IMR-90 (cell line): ENCODE measurements at regions not wholly inside any gene's neighbourhood (a gene's known extent, or its start where the extent isn't known, plus 50 kb on each side); places are given as distances from the start of the nearest gene placed in this dataset.

Experiments
- ATAC-seq: fragments of 200-7000 bp; cut with Tn5 transposase; 2 replicates; pipeline ENCODE4 v1.9.1; 2020; ENCODE audit warnings: low read depth, mild to moderate bottlenecking, moderate library complexity
- BruUV-seq: library from RNA; stranded (reverse); fragments of 400-500 nt; replicated peaks from 2 replicates; lab custom pipeline; 2021; lab: Mats Ljungman, UMichigan
- CTCF ChIA-PET: fragments of 300-600 bp; formaldehyde crosslinking; extraction: SDS; loops from one replicate; lab custom pipeline; 2021; ENCODE audit warnings: antibody characterized with exemption; lab: Yijun Ruan, JAX
- POLR2A ChIA-PET: fragments of 300-600 bp; sonication (Branson Sonifier 250); formaldehyde crosslinking; loops from one replicate; lab custom pipeline; 2022; ENCODE audit warnings: antibody characterized with exemption; ENCODE audit not compliant: unreplicated experiment; lab: Charles Lee
- DNase-seq: peaks from one replicate; pipeline ENCODE4 v3.0.0; 2013
- H2AFZ ChIP-seq: replicated peaks from 2 replicates; pipeline ENCODE3; 2013; ENCODE audit warnings: low read length, mild to moderate bottlenecking; ENCODE audit not compliant: poor library complexity
- H2AK5ac ChIP-seq: 2 replicates; pipeline ENCODE4 v1.6.1; 2013; ENCODE audit warnings: low read depth, low read length, inconsistent platforms
- H2AK9ac ChIP-seq: replicated peaks from 2 replicates; pipeline ENCODE3; 2013; ENCODE audit warnings: mild to moderate bottlenecking, low read depth, low read length, moderate library complexity; ENCODE audit not compliant: poor library complexity
- H2BK120ac ChIP-seq: 2 replicates; pipeline ENCODE4 v1.6.1; 2013; ENCODE audit warnings: low read depth, low read length, inconsistent platforms
- H2BK15ac ChIP-seq: 3 replicates; pipeline ENCODE4 v1.6.1; 2013; ENCODE audit warnings: low read depth, low read length, inconsistent platforms
- H2BK20ac ChIP-seq: 2 replicates; pipeline ENCODE4 v1.6.1; 2013; ENCODE audit warnings: low read depth, mild to moderate bottlenecking, inconsistent platforms, low read length, moderate library complexity
- H2BK5ac ChIP-seq: 2 replicates; pipeline ENCODE4 v1.6.1; 2013; ENCODE audit warnings: mild to moderate bottlenecking, low read depth, low read length, inconsistent platforms; ENCODE audit not compliant: poor library complexity, severe bottlenecking
- H3K14ac ChIP-seq: replicated peaks from 2 replicates; pipeline ENCODE4 v1.6.1; 2013; ENCODE audit warnings: low read depth, low read length, inconsistent platforms
- H3K18ac ChIP-seq: 2 replicates; pipeline ENCODE4 v1.6.1; 2013; ENCODE audit warnings: low read depth, low read length, control low read depth
- H3K23ac ChIP-seq: 2 replicates; pipeline ENCODE4 v1.6.1; 2013; ENCODE audit warnings: low read depth, low read length, inconsistent platforms
- H3K27ac ChIP-seq: 2 replicates; pipeline ENCODE4 v1.5.1; 2013; ENCODE audit warnings: mild to moderate bottlenecking, control low read depth, low read length; ENCODE audit not compliant: insufficient read depth
- H3K27me3 ChIP-seq: 2 replicates; pipeline ENCODE4 v1.6.1; 2013; ENCODE audit warnings: low read length; ENCODE audit not compliant: control insufficient read depth, insufficient read depth
- H3K36me3 ChIP-seq: 2 replicates; pipeline ENCODE4 v1.6.1; 2013; ENCODE audit warnings: low read length, mixed read lengths; ENCODE audit not compliant: control insufficient read depth, insufficient read depth
- H3K4ac ChIP-seq: 2 replicates; pipeline ENCODE4 v1.6.1; 2013; ENCODE audit warnings: low read depth, low read length, inconsistent platforms
- H3K4me1 ChIP-seq: 2 replicates; pipeline ENCODE4 v1.6.1; 2013; ENCODE audit warnings: low read length, mixed read lengths; ENCODE audit not compliant: control insufficient read depth, insufficient read depth
- H3K4me2 ChIP-seq: 2 replicates; pipeline ENCODE4 v1.6.1; 2013; ENCODE audit warnings: low read depth, mild to moderate bottlenecking, control low read depth, low read length, moderate library complexity
- H3K4me3 ChIP-seq: 2 replicates; pipeline ENCODE4 v1.5.1; 2013; ENCODE audit warnings: low read depth, mild to moderate bottlenecking, control low read depth, low read length, moderate library complexity; ENCODE audit not compliant: insufficient read depth
- H3K56ac ChIP-seq: 2 replicates; pipeline ENCODE4 v1.6.1; 2013; ENCODE audit warnings: low read length, inconsistent platforms; ENCODE audit not compliant: insufficient read depth; ENCODE audit errors: extremely low read depth
- H3K79me1 ChIP-seq, 2 experiments: 2 replicates each; pipeline ENCODE4 v1.6.1; 2013; ENCODE audit warnings: low read length in 2 of 2, inconsistent platforms in 1 of 2, low read depth in 1 of 2
- H3K9ac ChIP-seq: 2 replicates; pipeline ENCODE4 v1.6.1; 2013; ENCODE audit warnings: low read depth, low read length, control low read depth
- H3K9me1 ChIP-seq: 2 replicates; pipeline ENCODE4 v1.6.1; 2013; ENCODE audit warnings: low read length, inconsistent platforms; ENCODE audit not compliant: insufficient read depth
- H3K9me3 ChIP-seq: 2 replicates; pipeline ENCODE4 v1.6.1; 2013; ENCODE audit warnings: low read length; ENCODE audit not compliant: control insufficient read depth, insufficient read depth
- H4K20me1 ChIP-seq: 2 replicates; pipeline ENCODE4 v1.6.1; 2013; ENCODE audit warnings: low read length, inconsistent platforms; ENCODE audit not compliant: insufficient read depth
- H4K5ac ChIP-seq: 2 replicates; pipeline ENCODE4 v1.6.1; 2013; ENCODE audit warnings: mild to moderate bottlenecking, low read depth, low read length, control low read depth
- H4K8ac ChIP-seq, 2 experiments: 2 replicates each; pipeline ENCODE4 v1.6.1; 2013; ENCODE audit warnings: low read depth in 2 of 2, low read length in 2 of 2, control low read depth in 1 of 2, inconsistent platforms in 1 of 2
- H4K91ac ChIP-seq: 2 replicates; pipeline ENCODE4 v1.6.1; 2013; ENCODE audit warnings: low read depth, low read length, inconsistent platforms; ENCODE audit not compliant: insufficient read depth
- BHLHE40 ChIP-seq: fragments of 150-350 bp; IDR thresholded peaks from 2 replicates; pipeline ENCODE4 v1.6.1; 2016; ENCODE audit warnings: mild to moderate bottlenecking, low read depth, low read length
- CEBPB ChIP-seq: IDR thresholded peaks from 2 replicates; pipeline ENCODE4 v1.6.1; 2012; ENCODE audit warnings: low read depth, low read length, improper control_type of control experiment
- CHD1 ChIP-seq: IDR thresholded peaks from 2 replicates; pipeline ENCODE4 v1.6.1; 2012; ENCODE audit warnings: low read depth, low read length, improper control_type of control experiment
- FOS ChIP-seq: fragments of 150-350 bp; IDR thresholded peaks from 2 replicates; pipeline ENCODE4 v1.6.1; 2016; ENCODE audit warnings: low read depth, low read length
- MAFK ChIP-seq: IDR thresholded peaks from 2 replicates; pipeline ENCODE4 v1.6.1; 2012; ENCODE audit warnings: low read depth, low read length, improper control_type of control experiment
- MAZ ChIP-seq: IDR thresholded peaks from 2 replicates; pipeline ENCODE4 v1.6.1; 2012; ENCODE audit warnings: low read depth, mild to moderate bottlenecking, low read length, improper control_type of control experiment, moderate library complexity, borderline replicate concordance
- MXI1 ChIP-seq: IDR thresholded peaks from 2 replicates; pipeline ENCODE4 v1.6.1; 2012; ENCODE audit warnings: low read depth, mild to moderate bottlenecking, low read length, moderate library complexity, borderline replicate concordance
- NFE2L2 ChIP-seq: fragments of 150-350 bp; IDR thresholded peaks from 2 replicates; pipeline ENCODE4 v1.6.1; 2016; ENCODE audit warnings: low read depth, mild to moderate bottlenecking, low read length
- POLR2A ChIP-seq: IDR thresholded peaks from 2 replicates; pipeline ENCODE4 v1.6.1; 2012; ENCODE audit warnings: mild to moderate bottlenecking, low read depth, low read length
- RAD21 ChIP-seq: IDR thresholded peaks from 2 replicates; pipeline ENCODE4 v1.6.1; 2012; ENCODE audit warnings: low read length, improper control_type of control experiment
- RCOR1 ChIP-seq: IDR thresholded peaks from 2 replicates; pipeline ENCODE4 v1.6.1; 2012; ENCODE audit warnings: mild to moderate bottlenecking, low read length, improper control_type of control experiment; ENCODE audit not compliant: insufficient replicate concordance
- RFX5 ChIP-seq: IDR thresholded peaks from 2 replicates; pipeline ENCODE4 v1.8.0; 2012; ENCODE audit warnings: low read depth, mild to moderate bottlenecking, low read length, moderate library complexity
- SMC3 ChIP-seq: fragments of 150-350 bp; IDR thresholded peaks from 2 replicates; pipeline ENCODE4 v1.6.1; 2016; ENCODE audit warnings: low read depth, mild to moderate bottlenecking, antibody characterized with exemption, low read length, moderate library complexity
- dilution Hi-C: fragments of 300-500 bp; cut with HindIII; formaldehyde crosslinking; loops from one replicate; pipeline ENCODE4 v1.14.3; 2018; ENCODE audit warnings: low sequenced_read_pairs; ENCODE audit not compliant: unreplicated experiment
- in situ Hi-C: fragments of 300-500 bp; cut with MboI; formaldehyde crosslinking; loops from 3 replicates; pipeline ENCODE4 v1.14.3; 2019; ENCODE audit warnings: low sequenced_read_pairs, inconsistent platforms, mixed read lengths
- intact Hi-C: fragments of 100-400 bp; cut with micrococcal nuclease; formaldehyde crosslinking; loops from 2 replicates; pipeline ENCODE4 v1.10.0; 2022
- TF ChIP-seq, protein P1 (sequence below): fragments of 150-350 bp; IDR thresholded peaks from 2 replicates; pipeline ENCODE4 v1.6.1; 2016; ENCODE audit warnings: low read depth, mild to moderate bottlenecking, low read length, moderate library complexity, borderline replicate concordance
- TF ChIP-seq, protein P2 (sequence below): fragments of 150-350 bp; IDR thresholded peaks from 2 replicates; pipeline ENCODE4 v1.6.1; 2017; ENCODE audit warnings: mild to moderate bottlenecking, antibody characterized with exemption, low read length, low read depth
- TF ChIP-seq, protein P3 (sequence below): conservative IDR thresholded peaks from 2 replicates; pipeline ENCODE4 v1.5.1; 2012; ENCODE audit warnings: mild to moderate bottlenecking, low read depth, low read length, improper control_type of control experiment

DNA sequence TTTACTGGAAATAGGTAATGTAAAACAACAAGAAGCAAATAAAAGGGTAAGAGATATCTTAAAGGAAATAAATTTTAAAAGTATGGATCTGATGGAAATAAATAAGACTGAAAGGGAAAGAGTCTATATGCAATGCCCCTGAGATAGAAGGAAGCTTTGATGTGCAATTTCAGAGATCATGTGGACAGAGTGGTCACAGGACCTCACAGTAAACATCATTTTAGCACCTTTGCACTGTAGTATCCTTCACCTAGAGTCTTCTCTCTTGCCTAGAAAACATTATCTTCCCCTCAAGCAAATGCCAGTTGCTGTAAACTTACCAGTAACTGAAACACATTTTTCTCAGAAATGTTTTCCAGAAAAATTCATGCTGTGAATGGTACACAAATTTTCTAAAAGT, 1621.3 kb upstream of the TMEFF2 start:
- no peak overlapping the region for H3K14ac ChIP-seq
- no peaks in the 10 kb centered on the region for H3K27me3 ChIP-seq
- H3K27ac ChIP-seq = no peak overlapping the region
- ChIA-PET POLR2A (no interaction called here), CTCF (no interaction called here)
- DNase-seq = no peak
- no peak overlapping the region for H2BK20ac ChIP-seq
- peaks cover 11% of the 10 kb centered on the region; the same call in 1 of the 2 replicates for H3K9me3 ChIP-seq
- no peaks in the 10 kb centered on the region for H4K20me1 ChIP-seq
- H2AK5ac ChIP-seq = no peak overlapping the region
- intact Hi-C loops = no loop called here
- H4K8ac ChIP-seq = no peak overlapping the region
- H3K9me1 ChIP-seq = no peaks in the 10 kb centered on the region
- no peaks in the 10 kb centered on the region for H3K4me1 ChIP-seq
- no peak for ATAC-seq
- no peak overlapping the region for H2AK9ac ChIP-seq
- TF ChIP-seq MAZ (no peak), NFE2L2 (no peak), RFX5 (no peak), POLR2A (no peak), RCOR1 (no peak), FOS (no peak), RAD21 (no peak), BHLHE40 (no peak), SMC3 (no peak), MXI1 (no peak), CEBPB (no peak), MAFK (no peak), CHD1 (no peak)
- TF ChIP-seq, protein P1, sequence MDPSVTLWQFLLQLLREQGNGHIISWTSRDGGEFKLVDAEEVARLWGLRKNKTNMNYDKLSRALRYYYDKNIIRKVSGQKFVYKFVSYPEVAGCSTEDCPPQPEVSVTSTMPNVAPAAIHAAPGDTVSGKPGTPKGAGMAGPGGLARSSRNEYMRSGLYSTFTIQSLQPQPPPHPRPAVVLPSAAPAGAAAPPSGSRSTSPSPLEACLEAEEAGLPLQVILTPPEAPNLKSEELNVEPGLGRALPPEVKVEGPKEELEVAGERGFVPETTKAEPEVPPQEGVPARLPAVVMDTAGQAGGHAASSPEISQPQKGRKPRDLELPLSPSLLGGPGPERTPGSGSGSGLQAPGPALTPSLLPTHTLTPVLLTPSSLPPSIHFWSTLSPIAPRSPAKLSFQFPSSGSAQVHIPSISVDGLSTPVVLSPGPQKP = no peak
- TF ChIP-seq, protein P2, sequence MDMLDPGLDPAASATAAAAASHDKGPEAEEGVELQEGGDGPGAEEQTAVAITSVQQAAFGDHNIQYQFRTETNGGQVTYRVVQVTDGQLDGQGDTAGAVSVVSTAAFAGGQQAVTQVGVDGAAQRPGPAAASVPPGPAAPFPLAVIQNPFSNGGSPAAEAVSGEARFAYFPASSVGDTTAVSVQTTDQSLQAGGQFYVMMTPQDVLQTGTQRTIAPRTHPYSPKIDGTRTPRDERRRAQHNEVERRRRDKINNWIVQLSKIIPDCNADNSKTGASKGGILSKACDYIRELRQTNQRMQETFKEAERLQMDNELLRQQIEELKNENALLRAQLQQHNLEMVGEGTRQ = no peak
- TF ChIP-seq, protein P3, sequence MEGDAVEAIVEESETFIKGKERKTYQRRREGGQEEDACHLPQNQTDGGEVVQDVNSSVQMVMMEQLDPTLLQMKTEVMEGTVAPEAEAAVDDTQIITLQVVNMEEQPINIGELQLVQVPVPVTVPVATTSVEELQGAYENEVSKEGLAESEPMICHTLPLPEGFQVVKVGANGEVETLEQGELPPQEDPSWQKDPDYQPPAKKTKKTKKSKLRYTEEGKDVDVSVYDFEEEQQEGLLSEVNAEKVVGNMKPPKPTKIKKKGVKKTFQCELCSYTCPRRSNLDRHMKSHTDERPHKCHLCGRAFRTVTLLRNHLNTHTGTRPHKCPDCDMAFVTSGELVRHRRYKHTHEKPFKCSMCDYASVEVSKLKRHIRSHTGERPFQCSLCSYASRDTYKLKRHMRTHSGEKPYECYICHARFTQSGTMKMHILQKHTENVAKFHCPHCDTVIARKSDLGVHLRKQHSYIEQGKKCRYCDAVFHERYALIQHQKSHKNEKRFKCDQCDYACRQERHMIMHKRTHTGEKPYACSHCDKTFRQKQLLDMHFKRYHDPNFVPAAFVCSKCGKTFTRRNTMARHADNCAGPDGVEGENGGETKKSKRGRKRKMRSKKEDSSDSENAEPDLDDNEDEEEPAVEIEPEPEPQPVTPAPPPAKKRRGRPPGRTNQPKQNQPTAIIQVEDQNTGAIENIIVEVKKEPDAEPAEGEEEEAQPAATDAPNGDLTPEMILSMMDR = no peak
- no peak overlapping the region for H3K9ac ChIP-seq
- no peak overlapping the region for H2AFZ ChIP-seq
- no peak overlapping the region for H3K4me3 ChIP-seq
- no TSS peak for BruUV-seq
- no peaks in the 10 kb centered on the region for H3K79me1 ChIP-seq
- in situ Hi-C loops = no loop called here
- H2BK120ac ChIP-seq = no peak overlapping the region
- no peak overlapping the region for H4K91ac ChIP-seq
- H3K56ac ChIP-seq = no peak overlapping the region
- no peak overlapping the region for H2BK15ac ChIP-seq
- no peaks in the 10 kb centered on the region for H3K36me3 ChIP-seq
- no peak overlapping the region for H3K23ac ChIP-seq
- dilution Hi-C loops = no loop called here
- no peak overlapping the region for H3K18ac ChIP-seq
- H2BK5ac ChIP-seq = no peak overlapping the region
- no peak overlapping the region for H4K5ac ChIP-seq
- no peak overlapping the region for H3K4ac ChIP-seq
- no peak overlapping the region for H3K4me2 ChIP-seq
